ENCODE measurements at regions not wholly inside any gene's neighbourhood (a gene's known extent, or its start where the extent isn't known, plus 50 kb on each side); places are given as distances from the start of the nearest gene placed in this dataset.
A peak's percentile ranks its signal among the peaks of the same experiment; 100 is the strongest.

DNA sequence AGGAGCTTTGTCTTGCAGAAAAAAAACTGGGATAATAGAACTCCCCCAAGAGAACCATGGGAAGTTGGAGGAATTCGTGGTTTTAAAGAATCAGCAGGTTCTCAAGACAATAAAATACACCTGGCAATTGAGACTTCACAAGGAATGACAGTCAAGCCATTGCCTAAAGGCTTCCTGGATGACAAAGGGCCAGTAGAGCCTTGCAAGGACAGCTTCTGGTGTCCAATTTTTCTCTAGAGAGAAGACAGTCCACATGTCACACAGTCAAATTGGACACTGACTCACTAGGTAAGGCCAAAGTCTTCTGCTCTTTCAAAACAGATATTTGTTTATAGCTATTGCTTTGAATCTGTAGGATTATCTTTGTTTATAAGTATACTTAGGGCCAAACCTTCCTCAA lies 80.3 kb upstream of the BMP5 start:
- no peak overlapping the region for H3K9ac ChIP-seq (ENCODE audit: insufficient read depth, low read depth, low read length)
- in situ Hi-C loops (cut with HindIII; ENCODE audit: extremely low pct_ligation_motif_present, low pct_unique_long_range_greater_than_20kb): loop anchor here (25.0 kb wide), 2 partner anchors 518 to 668 kb away; no protein-coding TSS in a partner anchor
- CTCF ChIA-PET (ENCODE audit: low intra/inter-chr PET ratio, low total read pairs): no interaction called here

More for the DNA sequence above, 80.3 kb upstream of the BMP5 start:
- BruUV-seq (replicated peaks): no TSS peak
- ATAC-seq (peak; percentile 39; the same call in 2 of the 3 replicates), DNase-seq (ENCODE audit: low spot score) (no peak), FAIRE-seq (no peak)
- H3K27ac ChIP-seq (ENCODE audit: extremely low read length, insufficient read depth, low read length): no peak overlapping the region
- H3K27me3 ChIP-seq (ENCODE audit: control insufficient read depth in 1 of 2, insufficient read depth in 2 of 2, low read length in 2 of 2): no peaks in the 10 kb centered on the region
- H2AFZ ChIP-seq (ENCODE audit: low read length): no peak overlapping the region
- no peaks in the 10 kb centered on the region for H3K9me3 ChIP-seq (ENCODE audit: low read length)
- no peaks in the 10 kb centered on the region for H4K20me1 ChIP-seq (ENCODE audit: insufficient read depth, low read length)
- H3K4me3 ChIP-seq (replicated peaks in 1 of 3; ENCODE audit: insufficient read depth in 1 of 3, low read depth in 2 of 3, low read length in 3 of 3): no peak overlapping the region
- H3K36me3 ChIP-seq (replicated peaks in 1 of 2; ENCODE audit: control insufficient read depth in 1 of 2, insufficient read depth in 2 of 2, low read length in 2 of 2): no peaks in the 10 kb centered on the region
- TF ChIP-seq TGIF2 (CRISPR knock-in tag; IDR thresholded peaks at IDR 0.05) (no peak), CBX1 (IDR thresholded peaks at IDR 0.05; ENCODE audit: low read depth) (no peak), ZSCAN5A (CRISPR knock-in tag; IDR thresholded peaks at IDR 0.05; ENCODE audit: borderline replicate concordance) (no peak), CCAR2 (optimal IDR thresholded peaks at IDR 0.05; ENCODE audit: low read depth, low read length) (no peak), THAP11 (CRISPR knock-in tag; IDR thresholded peaks at IDR 0.05) (no peak), ELF4 (CRISPR knock-in tag; IDR thresholded peaks at IDR 0.05; ENCODE audit: borderline replicate concordance) (no peak), POLR2G (IDR thresholded peaks at IDR 0.05; ENCODE audit: low read depth, low read length) (no peak), YEATS2 (CRISPR knock-in tag; IDR thresholded peaks at IDR 0.05; ENCODE audit: borderline replicate concordance) (no peak), PITX1 (CRISPR knock-in tag; IDR thresholded peaks at IDR 0.05) (no peak), NR2F1 (CRISPR knock-in tag; IDR thresholded peaks at IDR 0.05) (no peak), CENPT (CRISPR knock-in tag; IDR thresholded peaks at IDR 0.05; ENCODE audit: low read depth) (no peak), ZBTB46 (CRISPR knock-in tag; IDR thresholded peaks at IDR 0.05; ENCODE audit: borderline replicate concordance) (no peak), FOXC1 (CRISPR knock-in tag; IDR thresholded peaks at IDR 0.05; ENCODE audit: borderline replicate concordance) (no peak), ZNF670 (CRISPR knock-in tag; IDR thresholded peaks at IDR 0.05; ENCODE audit: borderline replicate concordance) (no peak)
- TF ChIP-seq, protein P1, sequence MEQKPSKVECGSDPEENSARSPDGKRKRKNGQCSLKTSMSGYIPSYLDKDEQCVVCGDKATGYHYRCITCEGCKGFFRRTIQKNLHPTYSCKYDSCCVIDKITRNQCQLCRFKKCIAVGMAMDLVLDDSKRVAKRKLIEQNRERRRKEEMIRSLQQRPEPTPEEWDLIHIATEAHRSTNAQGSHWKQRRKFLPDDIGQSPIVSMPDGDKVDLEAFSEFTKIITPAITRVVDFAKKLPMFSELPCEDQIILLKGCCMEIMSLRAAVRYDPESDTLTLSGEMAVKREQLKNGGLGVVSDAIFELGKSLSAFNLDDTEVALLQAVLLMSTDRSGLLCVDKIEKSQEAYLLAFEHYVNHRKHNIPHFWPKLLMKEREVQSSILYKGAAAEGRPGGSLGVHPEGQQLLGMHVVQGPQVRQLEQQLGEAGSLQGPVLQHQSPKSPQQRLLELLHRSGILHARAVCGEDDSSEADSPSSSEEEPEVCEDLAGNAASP (CRISPR knock-in tag; IDR thresholded peaks at IDR 0.05; ENCODE audit: borderline replicate concordance): no peak
- intact Hi-C loops (cut with micrococcal nuclease; ENCODE audit: unreplicated experiment): no loop called here
- POLR2A ChIA-PET: no interaction called here
- no peaks in the 10 kb centered on the region for H3K4me1 ChIP-seq (ENCODE audit: insufficient read depth, low read length)
- no peak overlapping the region for H3K4me2 ChIP-seq (ENCODE audit: low read depth, low read length)
- H3K79me2 ChIP-seq (ENCODE audit: insufficient read depth, low read length): no peaks in the 10 kb centered on the region
- 0% methylated on average over 1 of the region's 1 CpG for WGBS (ENCODE audit: low lambda C conversion rate)

All from HepG2 (cell line).